Breast epithelium (tissue), 3 donors: ENCODE measurements at regions not wholly inside any gene's neighbourhood (a gene's known extent, or its start where the extent isn't known, plus 50 kb on each side); places are given as distances from the start of the nearest gene placed in this dataset.
"Not testable (repeated sequence)": the region's sequence is repeated elsewhere in the genome, so short reads cannot be mapped to it uniquely, and the experiment has no call there.

Experiments used
- CTCF ChIP-seq, 3 donors: fragments of 450-650 bp; IDR thresholded peaks; one replicate each; pipeline ENCODE4 v1.5.1; 2016 to 2017; ENCODE audit warnings: antibody characterized with exemption in 3 of 3, mild to moderate bottlenecking in 3 of 3, moderate library complexity in 3 of 3
- POLR2A ChIP-seq: fragments of 450-650 bp; IDR thresholded peaks from one replicate; pipeline ENCODE4 v1.6.1; 2016; ENCODE audit warnings: antibody characterized with exemption, mild to moderate bottlenecking, moderate library complexity

GRCh38 chr18:44362213-44362612 lies 318.5 kb upstream of the SETBP1 start:
- TF ChIP-seq CTCF (IDR thresholded peaks at IDR 0.05); POLR2A: not testable (repeated sequence)
